NB4 (cell line): ENCODE measurements at regions not wholly inside any gene's neighbourhood (a gene's known extent, or its start where the extent isn't known, plus 50 kb on each side); places are given as distances from the start of the nearest gene placed in this dataset.

Experiments used
- CTCF ChIP-seq: IDR thresholded peaks from one replicate; pipeline ENCODE4 v1.5.1; 2012; ENCODE audit warnings: low read depth, low read length
- MAX ChIP-seq: IDR thresholded peaks from 2 replicates; pipeline ENCODE4 v1.6.1; 2011; ENCODE audit warnings: low read depth, low read length
- MYC ChIP-seq: IDR thresholded peaks from 2 replicates; pipeline ENCODE4 v1.6.1; 2011; ENCODE audit warnings: low read depth, low read length
- POLR2A ChIP-seq: IDR thresholded peaks from 2 replicates; pipeline ENCODE4 v1.6.1; 2011; ENCODE audit warnings: mild to moderate bottlenecking; ENCODE audit not compliant: insufficient read length; ENCODE audit errors: extremely low read depth

GRCh38 chr3:64741341-64741740 is 53.5 kb upstream of the ADAMTS9 start:
- TF ChIP-seq CTCF (no peak), POLR2A (no peak), MAX (no peak), MYC (no peak)
